NB4 (cell line): ENCODE measurements at regions not wholly inside any gene's neighbourhood (a gene's known extent, or its start where the extent isn't known, plus 50 kb on each side); places are given as distances from the start of the nearest gene placed in this dataset.

Experiments
- CTCF ChIP-seq: IDR thresholded peaks from one replicate; pipeline ENCODE4 v1.5.1; 2012; ENCODE audit warnings: low read depth, low read length
- MAX ChIP-seq: IDR thresholded peaks from 2 replicates; pipeline ENCODE4 v1.6.1; 2011; ENCODE audit warnings: low read depth, low read length
- POLR2A ChIP-seq: IDR thresholded peaks from 2 replicates; pipeline ENCODE4 v1.6.1; 2011; ENCODE audit warnings: mild to moderate bottlenecking; ENCODE audit not compliant: insufficient read length; ENCODE audit errors: extremely low read depth

GRCh38 chr12:13882176-13882575 is 99.2 kb downstream of the GRIN2B start:
- TF ChIP-seq CTCF (no peak), POLR2A (no peak), MAX (no peak)
